ENCODE measurements at regions not wholly inside any gene's neighbourhood (a gene's known extent, or its start where the extent isn't known, plus 50 kb on each side); places are given as distances from the start of the nearest gene placed in this dataset.

DNA sequence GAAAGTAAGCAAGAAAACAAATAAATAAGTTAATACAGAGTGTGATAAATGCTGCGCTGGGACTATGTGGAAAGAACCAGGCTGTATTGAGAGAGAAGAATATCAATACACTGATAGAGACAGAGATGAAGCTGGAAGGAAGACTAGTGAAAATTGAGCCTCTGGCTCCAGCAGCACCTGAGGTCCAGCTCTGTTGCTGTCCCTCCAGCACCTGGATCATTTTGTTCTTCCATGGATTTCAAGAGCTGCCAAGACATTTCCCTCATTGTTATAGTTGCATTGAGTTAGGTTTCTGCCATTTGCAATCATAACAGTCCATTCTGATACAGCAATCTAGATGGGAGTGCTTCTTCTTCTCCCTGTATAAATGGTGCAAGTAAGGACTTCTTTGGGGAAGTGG lies 242.7 kb upstream of the FGGY start:
- DNase-seq (ENCODE audit: low spot score), result no peak

DNA sequence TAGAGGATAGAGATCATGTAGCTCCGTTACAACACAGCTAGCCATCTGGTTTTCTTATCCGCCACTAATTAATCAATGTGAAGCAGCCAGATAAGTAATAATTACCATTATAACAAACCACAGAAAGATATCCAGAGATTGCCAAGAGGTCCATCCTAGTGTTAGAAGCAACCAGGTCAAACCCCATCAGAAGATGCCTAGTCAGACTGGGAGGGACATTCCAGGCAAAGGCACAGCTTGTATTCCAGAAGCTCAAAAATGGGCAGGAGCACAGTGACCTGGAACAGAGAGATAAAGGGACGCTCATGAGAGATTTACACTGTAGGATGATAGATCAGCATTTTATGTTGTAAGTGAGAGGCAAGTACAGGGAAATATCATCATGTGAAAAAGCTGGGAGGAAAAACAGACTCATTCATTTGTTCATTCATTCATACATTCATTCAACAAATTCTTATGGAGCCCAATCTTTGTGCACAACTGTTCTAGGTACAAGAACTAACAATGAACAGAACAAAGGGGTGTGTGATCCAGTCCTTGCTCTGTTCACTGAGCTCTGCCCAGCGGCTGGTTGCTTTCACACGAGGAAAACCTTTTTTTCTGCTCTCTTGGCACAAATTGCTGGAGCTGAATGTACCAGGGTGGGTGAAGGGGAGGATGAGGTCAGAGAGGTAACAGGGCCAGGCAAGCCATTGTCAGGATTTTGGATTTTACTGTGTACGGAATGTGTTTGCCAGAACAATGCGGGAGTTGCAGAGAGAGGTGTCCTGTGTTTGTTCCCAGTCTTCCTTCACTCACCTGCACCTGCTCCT lies 240.8 kb upstream of the FGGY start:
- DNase-seq (ENCODE audit: low spot score), result no peak

DNA sequence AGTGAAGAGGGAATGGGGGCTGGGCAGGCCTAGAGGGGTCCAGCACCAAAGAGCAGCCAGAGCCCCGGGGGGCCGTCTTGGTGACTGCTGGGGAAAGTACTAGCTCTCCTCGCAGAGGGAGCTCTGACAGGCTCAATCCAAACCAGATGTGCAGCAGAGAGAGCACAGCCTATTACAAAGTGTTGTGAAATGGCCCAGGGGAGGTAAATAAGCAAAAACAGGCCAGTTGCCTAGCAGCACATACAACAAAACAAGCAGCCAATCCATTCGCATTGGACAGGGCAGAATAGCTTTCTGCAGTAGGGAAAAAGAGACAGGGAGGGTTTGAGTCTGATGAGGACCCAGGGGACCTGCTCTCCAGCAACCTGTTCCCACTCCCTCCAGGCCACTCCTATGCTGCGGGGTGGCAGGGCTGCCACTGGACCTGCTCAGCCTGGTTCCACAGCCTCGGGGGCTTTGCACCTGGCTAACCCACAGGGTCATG lies 239.6 kb upstream of the FGGY start:
- no peak for DNase-seq (ENCODE audit: low spot score)

DNA sequence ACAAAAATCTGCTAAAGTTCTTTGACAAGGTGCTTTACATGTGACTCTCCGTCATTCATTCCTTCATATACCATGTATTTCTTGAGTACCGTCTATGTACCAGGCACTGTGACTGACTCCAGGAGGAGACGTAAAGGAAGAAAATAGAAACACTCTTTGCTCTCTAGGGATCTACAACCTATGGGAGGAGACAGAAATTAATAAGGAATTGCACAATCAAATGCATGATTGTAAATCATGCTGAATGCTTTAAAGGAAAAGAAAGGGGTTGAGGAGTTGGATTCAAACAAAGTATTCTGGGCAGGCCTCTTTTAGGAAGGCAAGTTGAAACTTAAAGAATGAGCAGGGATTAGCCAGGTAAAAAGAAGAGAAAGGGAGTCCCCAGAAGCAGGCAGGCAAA lies 239.1 kb upstream of the FGGY start:
- DNase-seq (ENCODE audit: low spot score), result no peak

DNA sequence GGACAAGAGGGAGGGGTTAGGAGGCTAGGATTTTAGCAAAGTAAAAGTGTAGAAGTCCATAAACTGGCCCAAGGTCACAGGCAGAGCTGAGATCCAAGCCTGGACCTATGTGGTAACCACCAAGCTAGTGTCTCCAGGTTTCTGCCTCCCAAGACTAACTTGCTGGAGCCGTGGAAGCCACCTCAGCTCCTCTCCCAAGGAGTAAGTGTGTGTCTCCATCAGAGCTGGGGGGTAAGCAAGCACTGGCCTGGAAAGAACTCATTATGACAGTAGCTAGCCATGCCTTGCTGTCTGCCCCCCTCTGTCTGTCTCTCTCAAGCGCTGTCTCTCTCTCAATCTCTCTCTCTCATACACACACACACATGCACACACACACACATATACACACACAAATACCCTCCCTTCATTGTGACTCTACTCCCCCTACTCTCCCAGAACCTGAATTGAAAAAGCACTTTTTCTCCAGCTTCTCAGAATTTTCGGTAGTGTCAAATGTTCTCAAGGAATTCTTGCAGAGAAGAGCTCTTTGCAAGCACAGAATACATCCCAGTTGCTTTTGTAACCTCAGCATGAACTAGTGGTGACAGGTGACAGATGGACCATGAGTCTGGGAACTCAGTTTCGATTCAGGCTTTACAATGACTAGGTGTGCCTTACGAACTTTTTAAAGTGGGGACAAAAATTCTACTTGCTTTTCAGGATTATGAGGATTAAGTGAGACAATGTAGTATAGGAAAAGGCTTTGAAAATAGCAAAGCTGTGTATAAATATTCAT lies 238.0 kb upstream of the FGGY start:
- DNase-seq (ENCODE audit: low spot score), result no peak

DNA sequence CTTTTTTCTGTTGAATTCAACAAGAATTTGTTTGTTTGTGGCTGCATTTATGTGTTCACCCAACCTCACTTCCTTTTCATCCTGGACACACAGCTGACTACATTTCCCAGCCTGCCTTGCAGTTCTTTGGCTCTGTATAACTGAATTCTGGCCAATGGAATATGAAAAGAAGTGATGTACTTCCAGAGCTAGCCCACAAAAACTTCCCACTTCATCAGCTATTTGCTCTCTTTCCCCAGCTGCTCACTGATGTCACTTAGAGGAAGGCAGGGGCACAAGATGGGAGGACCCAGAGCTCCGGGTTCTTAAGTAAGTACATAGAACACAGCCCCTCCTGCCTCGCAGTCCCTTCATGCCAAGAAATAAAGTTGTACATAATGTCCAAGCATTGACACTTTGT lies 235.0 kb upstream of the FGGY start:
- DNase-seq (ENCODE audit: low spot score), result no peak

DNA sequence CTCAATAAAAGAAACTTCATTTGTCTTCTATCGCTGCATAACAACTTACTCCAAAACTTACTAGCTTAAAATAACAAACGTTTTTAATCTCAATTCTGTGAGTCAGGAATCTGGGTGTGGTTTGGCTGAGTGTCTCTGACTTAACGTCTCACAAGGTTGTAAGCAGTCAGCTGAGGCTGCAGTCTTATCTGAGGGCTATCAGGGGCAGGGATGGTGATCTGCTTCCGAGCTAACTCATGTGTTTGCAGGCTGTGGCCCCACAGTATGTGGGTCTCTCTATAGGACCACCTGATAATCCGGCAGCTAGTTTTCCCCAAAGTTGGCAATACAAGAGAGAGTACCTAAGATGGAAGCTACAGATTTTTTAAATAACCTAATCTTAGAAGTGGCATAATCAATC lies 234.2 kb upstream of the FGGY start:
- DNase-seq (ENCODE audit: low spot score), result no peak

DNA sequence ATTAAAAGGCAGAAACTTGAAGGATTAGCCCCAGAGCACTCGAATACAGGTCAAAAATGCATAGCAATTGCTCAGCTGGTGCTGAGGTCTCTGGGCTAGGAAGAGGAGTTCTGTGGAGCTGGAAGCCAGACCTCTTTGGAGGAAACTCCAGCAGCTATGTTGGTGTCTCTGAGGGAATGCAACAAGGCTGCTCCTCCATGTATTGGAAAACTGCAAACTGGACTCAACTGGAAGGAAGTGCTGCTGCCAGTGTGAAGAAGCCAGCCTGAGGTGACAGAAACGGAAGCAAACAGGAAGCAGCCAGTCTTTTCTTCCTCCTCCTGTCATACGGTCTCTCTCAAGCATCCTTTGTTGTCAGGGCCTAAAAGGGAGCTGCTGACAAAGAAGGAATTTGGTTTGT lies 233.4 kb upstream of the FGGY start:
- DNase-seq (ENCODE audit: low spot score), result no peak

DNA sequence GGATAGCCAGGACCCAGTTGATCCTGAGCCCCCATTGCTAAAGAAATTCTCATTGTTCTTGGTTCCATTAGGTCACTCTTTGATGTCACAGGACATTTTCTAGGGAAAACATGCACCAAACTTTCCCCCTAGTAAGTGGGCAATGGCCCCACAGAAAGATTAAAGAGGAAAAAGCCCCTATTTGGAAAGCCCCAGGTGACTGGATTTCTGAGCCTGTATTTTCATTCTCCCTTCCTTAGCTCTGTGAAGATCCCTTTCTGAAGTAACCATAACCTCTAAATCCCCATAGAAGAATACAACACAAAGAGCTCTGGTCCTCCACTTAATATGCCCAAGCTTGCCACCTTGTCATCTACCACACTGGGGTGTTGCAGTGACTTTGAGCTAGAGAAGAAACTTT lies 232.3 kb upstream of the FGGY start:
- no peak for DNase-seq (ENCODE audit: low spot score)

DNA sequence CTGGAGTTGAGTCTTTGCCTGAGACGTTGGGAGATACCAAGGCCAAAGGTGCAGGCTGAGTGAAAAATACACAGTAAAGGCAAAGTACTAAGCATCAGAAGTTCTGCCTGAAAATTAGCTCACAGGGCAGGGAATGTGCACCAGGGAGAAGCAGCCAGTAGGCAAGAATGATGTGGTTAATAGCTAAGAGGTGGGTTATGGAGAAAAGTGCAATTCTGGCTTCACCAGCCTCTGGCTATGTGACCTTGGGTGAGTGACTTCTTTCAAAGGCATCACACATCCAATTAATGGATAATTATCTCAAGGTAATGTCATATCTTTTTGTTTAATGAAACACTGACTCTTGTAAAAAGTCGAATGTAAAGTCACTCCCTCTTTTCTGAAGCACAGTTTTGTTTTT lies 230.7 kb upstream of the FGGY start:
- no peak for DNase-seq (ENCODE audit: low spot score)

DNA sequence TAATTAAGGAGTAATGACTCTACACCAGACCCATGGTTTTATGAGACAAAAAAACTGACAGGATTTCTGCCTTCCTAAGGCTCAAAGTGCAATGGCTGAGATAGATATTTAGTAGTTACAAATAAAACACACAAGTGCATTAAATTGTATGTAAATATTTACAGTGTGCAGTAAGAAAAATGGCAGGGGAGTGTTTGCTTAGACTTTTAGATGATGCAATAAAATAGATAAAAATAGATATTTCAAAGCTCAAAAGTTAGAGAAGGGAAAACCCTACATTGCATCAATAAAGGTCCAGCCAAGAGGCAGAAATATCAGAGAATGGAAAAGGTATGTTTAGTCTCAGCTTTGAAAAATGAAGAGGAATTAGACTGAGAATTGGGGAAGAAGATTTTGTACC lies 226.3 kb upstream of the FGGY start:
- DNase-seq (ENCODE audit: low spot score), result no peak

DNA sequence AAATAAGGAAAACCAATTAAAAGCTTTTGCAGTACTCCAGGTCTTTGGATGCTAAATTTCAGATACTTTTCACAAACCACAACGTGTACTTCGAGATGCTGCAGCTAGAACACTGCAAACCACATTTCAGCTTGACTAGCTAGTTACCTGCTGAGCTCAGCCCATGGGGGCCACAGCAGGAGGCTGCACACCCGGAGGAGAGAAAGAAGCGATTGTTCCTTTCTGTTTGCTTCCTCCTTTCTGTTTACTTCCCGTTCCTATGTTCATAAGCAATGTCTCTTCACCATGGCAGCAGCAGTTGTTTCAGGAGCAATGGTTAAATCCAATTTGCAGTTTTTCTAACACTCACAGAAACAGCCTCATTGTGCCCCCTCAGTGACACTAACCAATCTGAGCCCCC lies 225.6 kb upstream of the FGGY start:
- DNase-seq (ENCODE audit: low spot score), result no peak

DNA sequence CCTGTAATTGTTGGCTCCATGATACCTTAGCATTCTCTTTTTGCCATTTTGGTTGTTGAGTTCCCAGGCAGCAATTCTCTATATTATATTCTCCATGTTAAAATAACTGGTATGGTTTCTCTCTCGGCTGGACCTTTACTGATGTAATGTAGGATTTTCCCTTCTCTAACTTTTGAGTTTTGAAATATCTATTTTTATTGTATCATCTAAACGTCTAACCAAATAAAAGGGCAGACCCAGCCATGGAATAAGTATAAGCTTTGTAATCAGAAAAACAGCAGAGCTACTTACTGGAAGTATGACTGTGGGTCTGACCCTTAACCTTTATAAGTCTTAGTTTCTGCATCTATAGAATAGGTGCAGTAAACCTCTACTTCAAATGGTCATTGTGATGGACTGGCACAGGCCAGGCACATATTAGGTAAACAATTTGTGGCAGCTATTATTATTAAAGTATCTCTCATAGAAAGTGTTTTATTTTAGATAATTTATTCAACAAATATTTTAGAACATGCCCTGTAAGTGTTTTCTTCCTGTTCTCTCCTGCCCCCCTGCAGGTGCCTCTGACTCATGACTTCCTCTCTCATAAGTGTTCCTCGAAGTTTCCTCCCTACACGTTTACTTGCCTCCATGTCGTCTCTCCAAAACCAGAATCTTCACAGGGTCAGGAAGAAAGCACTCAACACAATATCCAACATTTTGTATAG lies 224.9 kb upstream of the FGGY start:
- DNase-seq (ENCODE audit: low spot score), result no peak

DNA sequence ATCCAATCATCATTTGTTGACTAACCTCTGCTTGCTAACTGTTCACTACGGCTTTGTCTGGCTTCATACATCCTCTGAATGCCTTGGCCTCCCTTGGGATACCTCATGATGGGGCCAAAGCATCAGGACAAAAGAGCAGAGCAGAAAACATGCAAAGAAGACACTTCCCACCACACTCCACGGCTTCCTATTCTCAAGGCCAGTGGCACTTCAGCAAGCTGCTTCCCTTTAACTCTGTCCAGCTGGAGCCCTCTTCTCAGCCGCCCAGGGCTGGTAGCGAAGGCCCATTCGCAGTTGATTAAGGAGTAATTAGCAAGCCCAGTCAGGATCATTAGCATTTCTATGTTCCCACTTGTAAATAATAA lies 224.3 kb upstream of the FGGY start:
- no peak for DNase-seq (ENCODE audit: low spot score)

DNA sequence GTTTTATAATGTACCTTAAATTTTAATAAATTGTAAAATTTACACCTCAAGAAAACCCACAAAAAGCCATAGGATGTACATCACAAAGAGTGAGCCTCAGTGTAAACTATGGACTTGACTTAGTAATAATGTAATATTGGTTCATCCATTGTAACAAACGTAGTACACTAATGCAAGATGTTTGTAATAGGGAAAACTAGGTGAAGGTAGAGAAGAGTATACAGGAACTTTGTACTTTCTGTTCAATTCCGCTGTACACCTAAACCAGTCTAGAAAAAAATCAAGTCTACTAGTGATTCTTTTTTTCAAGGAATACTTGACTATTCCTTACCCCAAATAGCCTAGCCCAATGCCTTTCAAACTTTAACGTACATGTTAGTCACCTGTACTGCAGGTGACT lies 222.3 kb upstream of the FGGY start:
- DNase-seq (ENCODE audit: low spot score), result no peak

DNA sequence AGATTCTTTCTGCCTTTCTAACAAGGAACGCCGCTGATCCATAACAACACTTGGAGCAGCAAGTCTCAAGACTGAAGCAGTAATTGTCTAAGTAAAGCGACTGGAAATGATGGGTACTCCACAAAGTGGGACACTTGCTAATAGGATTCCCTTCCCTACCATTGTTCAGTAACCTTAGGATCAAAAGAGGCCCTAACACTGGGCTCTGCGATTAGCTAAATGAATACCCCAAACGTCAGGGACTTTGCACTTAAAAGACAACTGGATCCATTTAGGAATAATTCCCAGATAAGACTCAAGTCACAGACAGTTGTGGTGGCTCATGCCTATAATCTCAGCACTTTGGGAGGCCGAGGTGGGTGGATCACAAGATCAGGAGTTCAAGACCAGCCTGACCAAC lies 221.9 kb upstream of the FGGY start:
- no peak for DNase-seq (ENCODE audit: low spot score)

DNA sequence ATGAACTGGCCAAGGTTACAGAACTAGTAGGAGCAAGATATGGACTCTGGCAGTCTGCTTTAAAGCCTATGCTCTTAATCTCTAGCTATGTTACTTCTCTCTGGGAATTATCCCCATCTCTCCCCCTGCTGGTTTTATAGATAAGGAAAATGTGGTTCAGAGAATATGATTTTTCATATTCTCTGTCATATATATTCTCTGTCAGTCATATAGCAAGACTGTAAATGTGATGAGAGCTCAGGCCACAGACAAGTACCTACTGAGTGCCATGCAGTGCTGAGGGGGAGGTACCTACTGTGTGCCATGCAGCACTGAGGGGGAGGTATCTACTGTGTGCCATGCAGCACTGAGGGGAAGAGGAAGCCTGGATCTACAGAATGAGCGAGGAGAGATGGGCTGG lies 220.3 kb upstream of the FGGY start:
- DNase-seq (ENCODE audit: low spot score), result no peak

DNA sequence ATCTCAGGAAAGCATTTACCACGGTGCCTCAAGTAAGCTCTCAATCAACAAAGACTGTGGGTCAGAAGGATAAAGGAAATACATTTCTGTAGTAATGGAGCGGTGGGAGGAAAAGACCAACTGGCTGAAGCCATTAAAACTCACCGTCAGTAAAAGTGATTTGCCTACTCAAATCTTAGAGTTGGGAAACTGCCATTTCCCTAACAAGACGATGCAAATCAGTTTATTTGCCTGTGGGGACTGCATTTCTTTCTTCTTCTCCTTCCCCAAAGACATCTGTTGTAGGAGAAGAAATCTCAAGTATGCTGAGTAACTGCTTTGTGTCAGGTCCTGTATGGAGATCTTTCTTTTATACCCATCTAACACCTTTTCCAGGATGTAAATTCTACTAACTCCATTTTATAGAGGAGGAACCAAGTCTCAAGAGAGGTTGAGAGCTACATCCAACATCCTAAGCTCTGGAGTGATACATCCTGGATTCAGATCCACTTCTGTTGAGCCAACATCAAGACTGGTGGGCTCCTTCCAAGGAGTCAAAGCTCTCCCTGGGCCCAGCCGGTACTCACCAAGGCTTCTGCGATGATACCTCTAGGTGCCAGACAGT lies 219.3 kb upstream of the FGGY start:
- DNase-seq (ENCODE audit: low spot score), result no peak

DNA sequence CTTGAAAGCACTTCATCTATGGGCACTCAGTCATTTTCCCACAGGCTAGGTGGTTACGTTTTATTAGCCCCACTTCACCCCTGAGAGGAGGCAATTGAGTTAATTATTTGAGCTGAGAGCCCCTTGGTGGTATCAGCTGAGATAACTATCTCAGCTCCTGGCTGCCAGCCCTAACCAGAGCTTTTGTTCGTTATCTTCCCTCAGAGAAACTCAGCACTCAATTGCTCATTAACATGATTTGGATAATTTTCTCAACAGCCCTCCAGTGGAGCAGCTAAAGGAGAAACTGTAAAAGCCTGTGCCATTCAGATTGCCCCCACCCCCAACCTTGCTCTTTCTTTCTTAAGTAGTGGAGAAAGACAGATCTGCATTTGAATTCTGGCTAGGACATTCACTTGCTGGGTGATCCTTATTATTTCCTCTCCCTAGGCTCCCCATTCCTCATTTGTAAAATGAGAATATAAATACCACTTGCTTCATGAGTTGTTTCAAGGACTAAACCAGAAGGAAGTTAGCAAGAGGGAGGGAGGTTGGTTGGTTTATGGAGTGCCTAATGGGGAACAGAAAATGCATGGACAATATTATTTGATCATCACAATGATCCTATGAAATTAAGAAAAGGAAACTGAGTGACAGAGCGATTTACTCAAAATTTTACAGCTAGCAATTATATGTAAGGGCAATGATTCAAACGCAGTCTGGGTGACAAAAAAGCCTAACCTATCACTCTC lies 218.7 kb upstream of the FGGY start:
- no peak for DNase-seq (ENCODE audit: low spot score)

DNA sequence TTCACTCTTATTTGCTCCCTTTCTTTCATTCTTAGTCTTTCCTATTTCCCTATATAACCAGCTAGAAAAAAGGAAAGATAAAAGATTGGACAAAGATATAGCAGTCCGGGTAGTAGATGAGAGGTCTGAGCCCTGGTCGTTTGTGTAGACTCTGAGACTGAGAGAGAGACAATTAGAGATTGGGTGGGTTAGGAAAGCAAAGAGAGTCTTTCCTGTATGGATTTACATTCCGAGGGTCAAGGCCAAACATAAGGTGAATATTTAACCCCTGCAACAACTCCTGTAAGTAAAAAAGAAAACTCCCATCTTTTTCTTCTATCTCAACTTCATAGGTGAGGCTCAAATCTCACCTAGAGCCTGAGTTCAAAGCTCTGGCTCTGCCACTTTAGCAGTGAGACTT lies 218.0 kb upstream of the FGGY start:
- DNase-seq (ENCODE audit: low spot score), result no peak

Data from mesenteric fat pad (tissue), 1 donor.